ENCODE measurements at regions not wholly inside any gene's neighbourhood (a gene's known extent, or its start where the extent isn't known, plus 50 kb on each side); places are given as distances from the start of the nearest gene placed in this dataset.

DNA sequence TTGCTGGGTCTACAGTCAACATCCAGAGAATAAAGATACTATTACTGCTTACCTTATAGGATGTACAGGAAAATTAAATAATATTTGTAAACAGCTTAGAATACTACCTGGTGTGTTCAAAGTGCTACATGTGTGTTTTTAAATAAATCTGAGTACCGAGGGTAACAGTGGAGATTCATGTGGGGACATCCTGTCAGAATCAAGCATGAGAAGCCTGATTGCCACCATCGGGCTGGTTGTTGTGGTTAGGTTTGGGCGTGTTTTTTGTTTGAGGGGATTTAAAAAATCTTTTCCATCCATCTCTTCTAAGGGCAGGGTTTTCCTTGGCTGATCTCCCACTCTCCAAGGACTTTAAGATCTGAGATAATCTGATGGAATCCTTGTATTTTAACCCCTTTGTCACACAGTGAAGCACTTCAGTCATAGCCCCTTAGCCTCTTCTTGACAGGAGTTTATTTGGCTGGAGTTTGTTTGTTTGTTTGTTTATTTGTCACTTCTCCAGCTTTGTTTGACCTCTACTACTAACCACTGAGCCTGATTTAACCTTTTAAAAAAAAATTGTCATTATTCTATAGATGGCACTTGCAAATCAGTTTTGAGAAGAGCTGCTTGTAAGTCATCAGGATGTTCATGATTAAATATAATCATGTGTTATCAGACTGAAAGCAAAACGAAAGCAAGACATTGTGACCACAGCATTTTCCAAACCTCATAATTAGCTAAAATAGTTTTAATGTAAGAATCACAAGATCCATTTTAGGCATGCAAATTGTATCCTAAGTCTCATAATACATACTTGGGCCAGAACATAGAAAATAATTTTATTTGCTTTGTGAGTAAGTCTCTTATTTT, 72.8 kb upstream of the RARB start:
- Histone ChIP-seq H3K27ac (no peak overlapping the region), H3K4me1 (no peaks in the 10 kb centered on the region), H3K27me3 (no peaks in the 10 kb centered on the region), H3K9me3 (peaks cover 0 to 6% of the 10 kb centered on the region in 2 donors), H3K36me3 (no peaks in the 10 kb centered on the region), H3K4me3 (no peak overlapping the region)
- DNase-seq (ENCODE audit: low spot score): no peak
- TF ChIP-seq, protein P1, sequence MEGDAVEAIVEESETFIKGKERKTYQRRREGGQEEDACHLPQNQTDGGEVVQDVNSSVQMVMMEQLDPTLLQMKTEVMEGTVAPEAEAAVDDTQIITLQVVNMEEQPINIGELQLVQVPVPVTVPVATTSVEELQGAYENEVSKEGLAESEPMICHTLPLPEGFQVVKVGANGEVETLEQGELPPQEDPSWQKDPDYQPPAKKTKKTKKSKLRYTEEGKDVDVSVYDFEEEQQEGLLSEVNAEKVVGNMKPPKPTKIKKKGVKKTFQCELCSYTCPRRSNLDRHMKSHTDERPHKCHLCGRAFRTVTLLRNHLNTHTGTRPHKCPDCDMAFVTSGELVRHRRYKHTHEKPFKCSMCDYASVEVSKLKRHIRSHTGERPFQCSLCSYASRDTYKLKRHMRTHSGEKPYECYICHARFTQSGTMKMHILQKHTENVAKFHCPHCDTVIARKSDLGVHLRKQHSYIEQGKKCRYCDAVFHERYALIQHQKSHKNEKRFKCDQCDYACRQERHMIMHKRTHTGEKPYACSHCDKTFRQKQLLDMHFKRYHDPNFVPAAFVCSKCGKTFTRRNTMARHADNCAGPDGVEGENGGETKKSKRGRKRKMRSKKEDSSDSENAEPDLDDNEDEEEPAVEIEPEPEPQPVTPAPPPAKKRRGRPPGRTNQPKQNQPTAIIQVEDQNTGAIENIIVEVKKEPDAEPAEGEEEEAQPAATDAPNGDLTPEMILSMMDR (IDR thresholded peaks at IDR 0.05): no peak

DNA sequence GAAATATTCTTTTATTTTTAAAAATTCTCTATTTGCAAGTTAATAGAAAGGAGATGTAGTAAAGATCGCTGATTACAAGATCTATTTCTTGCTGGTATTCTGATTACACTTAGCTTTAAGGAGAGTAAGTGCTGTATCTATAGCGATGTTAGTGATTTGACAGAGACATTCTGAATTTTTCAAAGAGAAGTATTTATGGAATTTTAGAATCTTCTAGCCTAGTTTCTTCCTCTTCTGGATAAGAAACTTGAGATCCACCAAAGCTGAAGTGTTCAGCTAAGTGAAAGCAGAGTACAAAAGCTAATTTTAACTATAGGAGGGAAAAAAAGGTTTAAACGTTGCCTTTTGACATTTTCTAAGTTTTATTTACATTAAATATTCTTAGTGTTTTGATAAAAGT, 72.1 kb upstream of the RARB start:
- TF ChIP-seq, protein P1 (IDR thresholded peaks at IDR 0.05): no peak
- peaks cover 0 to 6% of the 10 kb centered on the region in 2 donors for H3K9me3 ChIP-seq
- no peaks in the 10 kb centered on the region for H3K4me1 ChIP-seq
- no peaks in the 10 kb centered on the region for H3K27me3 ChIP-seq
- H3K27ac ChIP-seq: no peak overlapping the region
- no peaks in the 10 kb centered on the region for H3K36me3 ChIP-seq
- no peak for DNase-seq (ENCODE audit: low spot score)
- H3K4me3 ChIP-seq: no peak overlapping the region

DNA sequence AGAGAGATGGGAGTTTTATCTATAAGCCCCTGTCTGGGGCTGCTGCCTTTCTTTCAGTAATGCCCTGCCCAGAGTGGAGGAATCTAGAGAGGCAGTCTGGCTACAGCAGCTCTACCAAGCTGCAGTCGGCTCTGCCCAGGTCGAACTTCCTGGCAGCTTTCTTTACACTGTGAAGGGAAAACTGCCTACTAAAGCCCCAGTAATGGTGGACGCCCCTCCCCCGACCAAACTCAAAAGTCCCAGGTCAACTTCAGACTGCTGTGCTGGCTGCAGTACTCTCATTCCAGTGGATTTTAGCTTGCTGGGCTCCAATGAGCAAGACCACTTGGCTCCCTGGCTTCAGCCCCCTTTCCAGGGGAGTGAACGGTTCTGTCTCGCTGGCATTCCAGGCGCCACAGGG, 65.9 kb upstream of the RARB start:
- H3K9me3 ChIP-seq: peaks cover 0 to under 1% of the 10 kb centered on the region in 2 donors
- TF ChIP-seq, protein P1 (IDR thresholded peaks at IDR 0.05): no peak
- no peaks in the 10 kb centered on the region for H3K4me1 ChIP-seq
- no peak overlapping the region for H3K27ac ChIP-seq
- H3K36me3 ChIP-seq: no peaks in the 10 kb centered on the region
- no peaks in the 10 kb centered on the region for H3K27me3 ChIP-seq
- no peak overlapping the region for H3K4me3 ChIP-seq
- DNase-seq (ENCODE audit: low spot score): no peak

DNA sequence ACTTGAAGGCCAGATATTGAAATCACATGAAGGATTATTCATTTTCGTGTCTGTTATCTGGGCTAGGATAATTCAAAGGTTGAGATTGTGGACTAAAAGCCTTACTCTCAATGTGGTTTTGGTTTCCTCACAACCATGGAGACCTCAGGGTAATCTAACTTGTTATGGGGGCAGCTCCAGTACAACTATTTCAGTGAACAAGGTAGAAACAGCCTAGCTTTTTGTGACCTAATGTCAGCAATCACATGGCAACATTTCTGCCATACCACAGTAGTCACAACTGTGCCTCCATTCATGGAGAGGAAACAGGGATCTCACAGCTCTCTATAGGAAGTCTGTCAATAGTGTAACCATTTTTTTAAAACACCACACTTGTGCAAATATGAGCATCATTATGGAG, 62.4 kb upstream of the RARB start:
- Histone ChIP-seq H3K4me1 (no peaks in the 10 kb centered on the region), H3K4me3 (no peak overlapping the region), H3K36me3 (no peaks in the 10 kb centered on the region), H3K9me3 (no peaks in the 10 kb centered on the region), H3K27ac (no peak overlapping the region), H3K27me3 (no peaks in the 10 kb centered on the region)
- DNase-seq (ENCODE audit: low spot score): no peak
- TF ChIP-seq, protein P1 (IDR thresholded peaks at IDR 0.05): no peak

DNA sequence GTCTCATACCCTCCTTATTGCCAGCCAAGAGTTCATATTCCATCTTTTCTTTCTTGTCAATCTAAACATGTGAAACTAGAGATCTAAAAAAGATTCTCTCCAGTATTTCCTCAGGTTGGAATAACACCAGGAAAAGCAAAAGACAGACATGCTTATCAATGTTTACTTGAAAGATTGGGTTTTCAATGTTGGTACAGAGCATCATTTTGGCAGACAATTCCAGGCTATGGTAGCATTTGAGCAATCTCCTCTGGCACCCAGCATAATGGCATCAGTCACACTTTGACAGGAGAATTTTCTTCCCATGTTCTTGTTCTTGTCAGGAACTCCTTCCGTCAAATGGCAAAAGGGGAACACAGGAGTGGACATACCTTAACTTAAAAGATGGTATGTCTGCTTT, 61.0 kb upstream of the RARB start:
- no peaks in the 10 kb centered on the region for H3K4me1 ChIP-seq
- no peak for DNase-seq (ENCODE audit: low spot score)
- H3K9me3 ChIP-seq: no peaks in the 10 kb centered on the region
- TF ChIP-seq, protein P1 (IDR thresholded peaks at IDR 0.05): no peak
- no peak overlapping the region for H3K27ac ChIP-seq
- no peak overlapping the region for H3K4me3 ChIP-seq
- no peaks in the 10 kb centered on the region for H3K27me3 ChIP-seq
- no peaks in the 10 kb centered on the region for H3K36me3 ChIP-seq

DNA sequence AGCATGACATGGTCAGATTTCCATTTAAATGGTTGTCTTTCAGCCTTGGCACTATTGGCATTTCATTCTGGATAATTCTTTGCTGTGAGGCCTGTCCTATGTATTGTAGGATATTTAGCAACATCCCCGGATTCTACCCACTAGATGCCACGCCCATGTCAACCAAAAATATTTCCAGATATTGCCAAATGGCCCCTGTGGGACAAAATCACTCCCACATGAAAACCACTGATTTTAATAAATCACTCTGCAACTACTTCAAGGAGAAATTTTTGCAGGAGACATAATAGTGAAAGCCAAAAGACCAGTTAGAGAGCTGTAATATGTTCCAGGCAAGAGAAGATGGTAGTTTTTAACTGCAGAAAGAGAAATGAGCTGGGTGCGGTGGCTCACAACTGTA, 55.9 kb upstream of the RARB start:
- no peak overlapping the region for H3K27ac ChIP-seq
- TF ChIP-seq, protein P1 (IDR thresholded peaks at IDR 0.05): no peak
- no peak overlapping the region for H3K4me3 ChIP-seq
- no peaks in the 10 kb centered on the region for H3K27me3 ChIP-seq
- no peaks in the 10 kb centered on the region for H3K4me1 ChIP-seq
- no peak for DNase-seq (ENCODE audit: low spot score)
- no peaks in the 10 kb centered on the region for H3K9me3 ChIP-seq
- no peaks in the 10 kb centered on the region for H3K36me3 ChIP-seq

All from right atrium auricular region (tissue), 2 donors.